ENCODE measurements at regions not wholly inside any gene's neighbourhood (a gene's known extent, or its start where the extent isn't known, plus 50 kb on each side); places are given as distances from the start of the nearest gene placed in this dataset.

- no peak for DNase-seq
Observed at GRCh38 chr12:93256256-93256969, 121.3 kb upstream of the NUDT4 start.

GRCh38 chr12:93261505-93262094, 116.1 kb upstream of the NUDT4 start:
- DNase-seq, result no peak

- no peak for DNase-seq
Observed at GRCh38 chr12:93272997-93273396, 104.7 kb upstream of the NUDT4 start.

GRCh38 chr12:93273834-93274564, 103.7 kb upstream of the NUDT4 start:
- DNase-seq, result no peak

GRCh38 chr12:93274937-93275336, 102.8 kb upstream of the NUDT4 start:
- no peak for DNase-seq

GRCh38 chr12:93275589-93275988, 102.1 kb upstream of the NUDT4 start:
- DNase-seq, result no peak

GRCh38 chr12:93279565-93280412, 97.9 kb upstream of the NUDT4 start:
- DNase-seq, result no peak

GRCh38 chr12:93287149-93287548, 90.6 kb upstream of the NUDT4 start:
- DNase-seq, result no peak

- no peak for DNase-seq
Observed at GRCh38 chr12:93288626-93289025, 89.1 kb upstream of the NUDT4 start.

- no peak for DNase-seq
Observed at GRCh38 chr12:93290391-93290790, 87.3 kb upstream of the NUDT4 start.

GRCh38 chr12:93292213-93292612, 85.5 kb upstream of the NUDT4 start:
- no peak for DNase-seq

- no peak for DNase-seq
Observed at GRCh38 chr12:93292731-93293566, 84.8 kb upstream of the NUDT4 start.

- DNase-seq, result no peak
Observed at GRCh38 chr12:93297032-93297431, 80.7 kb upstream of the NUDT4 start.

- DNase-seq, result no peak
Observed at GRCh38 chr12:93297536-93297935, 80.2 kb upstream of the NUDT4 start.

GRCh38 chr12:93299262-93299846, 78.4 kb upstream of the NUDT4 start:
- no peak for DNase-seq

GRCh38 chr12:93300611-93301021, 77.1 kb upstream of the NUDT4 start:
- DNase-seq, result no peak

GRCh38 chr12:93302331-93303229, 75.1 kb upstream of the NUDT4 start:
- no peak for DNase-seq

GRCh38 chr12:93306636-93307035, 71.1 kb upstream of the NUDT4 start:
- no peak for DNase-seq

GRCh38 chr12:93308281-93308680, 69.4 kb upstream of the NUDT4 start:
- DNase-seq, result no peak

- no peak for DNase-seq
Observed at GRCh38 chr12:93311827-93312226, 65.9 kb upstream of the NUDT4 start.

GRCh38 chr12:93314177-93314497, 63.6 kb upstream of the NUDT4 start:
- no peak for DNase-seq

Measured in KG1 (cell line).